PFSK-1 (cell line): ENCODE measurements at regions not wholly inside any gene's neighbourhood (a gene's known extent, or its start where the extent isn't known, plus 50 kb on each side); places are given as distances from the start of the nearest gene placed in this dataset.

Experiments used
- FOXP2 ChIP-seq: optimal IDR thresholded peaks from 2 replicates; pipeline ENCODE3; 2011; ENCODE audit warnings: borderline replicate concordance, control low read depth, inconsistent platforms; ENCODE audit not compliant: insufficient read depth; ENCODE audit errors: extremely low read length, extremely low read depth
- POLR2AphosphoS5 ChIP-seq: IDR thresholded peaks from 2 replicates; pipeline ENCODE4 v1.6.1; 2012; ENCODE audit warnings: low read depth, mild to moderate bottlenecking, control low read depth, low read length, moderate library complexity
- SIN3A ChIP-seq: IDR thresholded peaks from 2 replicates; pipeline ENCODE4 v1.6.1; 2012; ENCODE audit warnings: mild to moderate bottlenecking, low read length, moderate library complexity, borderline replicate concordance; ENCODE audit not compliant: insufficient read depth
- TAF1 ChIP-seq: IDR thresholded peaks from 2 replicates; pipeline ENCODE4 v1.6.1; 2012; ENCODE audit warnings: low read length, control low read depth, borderline replicate concordance; ENCODE audit not compliant: insufficient read depth
- TF ChIP-seq, protein P1 (sequence below), 2 experiments: IDR thresholded peaks; 2 replicates each; pipeline versions ENCODE4 v1.6.1 to v1.8.0; 2011 to 2012; ENCODE audit warnings: low read depth in 2 of 2, low read length in 2 of 2, control low read depth in 1 of 2, inconsistent platforms in 1 of 2, mild to moderate bottlenecking in 1 of 2, moderate library complexity in 1 of 2; ENCODE audit not compliant: insufficient read depth in 1 of 2

GRCh38 chr12:30090258-30090657 is 306.5 kb upstream of the TMTC1 start:
- TF ChIP-seq, protein P1, sequence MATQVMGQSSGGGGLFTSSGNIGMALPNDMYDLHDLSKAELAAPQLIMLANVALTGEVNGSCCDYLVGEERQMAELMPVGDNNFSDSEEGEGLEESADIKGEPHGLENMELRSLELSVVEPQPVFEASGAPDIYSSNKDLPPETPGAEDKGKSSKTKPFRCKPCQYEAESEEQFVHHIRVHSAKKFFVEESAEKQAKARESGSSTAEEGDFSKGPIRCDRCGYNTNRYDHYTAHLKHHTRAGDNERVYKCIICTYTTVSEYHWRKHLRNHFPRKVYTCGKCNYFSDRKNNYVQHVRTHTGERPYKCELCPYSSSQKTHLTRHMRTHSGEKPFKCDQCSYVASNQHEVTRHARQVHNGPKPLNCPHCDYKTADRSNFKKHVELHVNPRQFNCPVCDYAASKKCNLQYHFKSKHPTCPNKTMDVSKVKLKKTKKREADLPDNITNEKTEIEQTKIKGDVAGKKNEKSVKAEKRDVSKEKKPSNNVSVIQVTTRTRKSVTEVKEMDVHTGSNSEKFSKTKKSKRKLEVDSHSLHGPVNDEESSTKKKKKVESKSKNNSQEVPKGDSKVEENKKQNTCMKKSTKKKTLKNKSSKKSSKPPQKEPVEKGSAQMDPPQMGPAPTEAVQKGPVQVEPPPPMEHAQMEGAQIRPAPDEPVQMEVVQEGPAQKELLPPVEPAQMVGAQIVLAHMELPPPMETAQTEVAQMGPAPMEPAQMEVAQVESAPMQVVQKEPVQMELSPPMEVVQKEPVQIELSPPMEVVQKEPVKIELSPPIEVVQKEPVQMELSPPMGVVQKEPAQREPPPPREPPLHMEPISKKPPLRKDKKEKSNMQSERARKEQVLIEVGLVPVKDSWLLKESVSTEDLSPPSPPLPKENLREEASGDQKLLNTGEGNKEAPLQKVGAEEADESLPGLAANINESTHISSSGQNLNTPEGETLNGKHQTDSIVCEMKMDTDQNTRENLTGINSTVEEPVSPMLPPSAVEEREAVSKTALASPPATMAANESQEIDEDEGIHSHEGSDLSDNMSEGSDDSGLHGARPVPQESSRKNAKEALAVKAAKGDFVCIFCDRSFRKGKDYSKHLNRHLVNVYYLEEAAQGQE (IDR thresholded peaks at IDR 0.05; ENCODE audit: insufficient read depth in 1 of 2, low read depth in 2 of 2, low read length in 2 of 2), result no peak
- TF ChIP-seq SIN3A (no peak), TAF1 (no peak), FOXP2 (no peak), POLR2AphosphoS5 (no peak)

- no peak for TF ChIP-seq FOXP2
- no peak for TF ChIP-seq SIN3A
- no peak for TF ChIP-seq TAF1
- TF ChIP-seq, protein P1 (IDR thresholded peaks at IDR 0.05; ENCODE audit: insufficient read depth in 1 of 2, low read depth in 2 of 2, low read length in 2 of 2), result no peak
- no peak for TF ChIP-seq POLR2AphosphoS5
These were observed 304.7 kb upstream of the TMTC1 start for GRCh38 chr12:30088259-30088995.

- TF ChIP-seq, protein P1 (IDR thresholded peaks at IDR 0.05; ENCODE audit: insufficient read depth in 1 of 2, low read depth in 2 of 2, low read length in 2 of 2), result no peak
- TF ChIP-seq POLR2AphosphoS5, result no peak
- TF ChIP-seq SIN3A, result no peak
- no peak for TF ChIP-seq FOXP2
- no peak for TF ChIP-seq TAF1
These were observed 298.6 kb upstream of the TMTC1 start for GRCh38 chr12:30082381-30082780.

GRCh38 chr12:30074916-30075315 is 291.2 kb upstream of the TMTC1 start:
- TF ChIP-seq FOXP2, result no peak
- TF ChIP-seq POLR2AphosphoS5, result no peak
- no peak for TF ChIP-seq TAF1
- TF ChIP-seq, protein P1 (IDR thresholded peaks at IDR 0.05; ENCODE audit: insufficient read depth in 1 of 2, low read depth in 2 of 2, low read length in 2 of 2), result no peak
- no peak for TF ChIP-seq SIN3A

GRCh38 chr12:30072824-30073223 is 289.1 kb upstream of the TMTC1 start:
- TF ChIP-seq, protein P1 (IDR thresholded peaks at IDR 0.05; ENCODE audit: insufficient read depth in 1 of 2, low read depth in 2 of 2, low read length in 2 of 2), result no peak
- TF ChIP-seq TAF1 (no peak), POLR2AphosphoS5 (no peak), FOXP2 (no peak), SIN3A (no peak)
